GM12873 (cell line): ENCODE measurements at regions not wholly inside any gene's neighbourhood (a gene's known extent, or its start where the extent isn't known, plus 50 kb on each side); places are given as distances from the start of the nearest gene placed in this dataset.

Source experiments
- TF ChIP-seq, protein P1 (sequence below): IDR thresholded peaks from 2 replicates; pipeline ENCODE4 v1.5.1; 2012; ENCODE audit warnings: low read depth, mild to moderate bottlenecking, moderate library complexity, low read length, control low read depth; ENCODE audit not compliant: insufficient read depth; ENCODE audit errors: missing control alignments

DNA sequence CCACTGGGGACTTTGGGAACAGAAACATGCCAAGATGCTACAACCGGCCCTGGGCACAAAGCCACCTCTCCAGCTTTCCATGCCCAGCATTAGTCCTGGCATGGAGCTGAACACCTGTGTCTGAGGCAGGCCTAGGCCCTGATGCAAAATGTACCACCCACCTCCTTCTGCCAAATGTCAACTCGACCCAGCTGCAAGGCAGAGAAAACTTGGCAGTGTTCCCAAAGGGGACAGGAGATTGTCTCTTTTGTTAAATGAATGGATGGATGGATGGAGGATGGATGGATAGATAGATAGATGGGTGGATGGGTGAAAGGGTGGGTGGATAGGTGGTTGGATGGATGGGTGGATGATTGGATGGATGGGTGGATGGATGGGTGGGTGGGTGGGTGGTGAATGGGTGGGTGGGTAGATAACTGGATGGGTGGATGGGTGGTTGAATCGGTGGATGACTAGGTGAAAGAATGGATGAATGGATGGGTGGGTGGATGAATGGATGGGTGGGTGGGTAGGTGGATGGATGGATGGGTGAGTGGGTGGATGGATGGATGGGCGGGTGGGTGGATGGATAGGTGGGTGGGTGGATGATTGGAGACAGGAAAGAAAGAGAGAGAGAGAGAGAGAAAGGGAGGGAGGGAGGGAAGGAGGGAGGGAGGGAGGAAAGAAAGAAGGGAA lies 73.4 kb upstream of the TNRC6C start:
- TF ChIP-seq, protein P1, sequence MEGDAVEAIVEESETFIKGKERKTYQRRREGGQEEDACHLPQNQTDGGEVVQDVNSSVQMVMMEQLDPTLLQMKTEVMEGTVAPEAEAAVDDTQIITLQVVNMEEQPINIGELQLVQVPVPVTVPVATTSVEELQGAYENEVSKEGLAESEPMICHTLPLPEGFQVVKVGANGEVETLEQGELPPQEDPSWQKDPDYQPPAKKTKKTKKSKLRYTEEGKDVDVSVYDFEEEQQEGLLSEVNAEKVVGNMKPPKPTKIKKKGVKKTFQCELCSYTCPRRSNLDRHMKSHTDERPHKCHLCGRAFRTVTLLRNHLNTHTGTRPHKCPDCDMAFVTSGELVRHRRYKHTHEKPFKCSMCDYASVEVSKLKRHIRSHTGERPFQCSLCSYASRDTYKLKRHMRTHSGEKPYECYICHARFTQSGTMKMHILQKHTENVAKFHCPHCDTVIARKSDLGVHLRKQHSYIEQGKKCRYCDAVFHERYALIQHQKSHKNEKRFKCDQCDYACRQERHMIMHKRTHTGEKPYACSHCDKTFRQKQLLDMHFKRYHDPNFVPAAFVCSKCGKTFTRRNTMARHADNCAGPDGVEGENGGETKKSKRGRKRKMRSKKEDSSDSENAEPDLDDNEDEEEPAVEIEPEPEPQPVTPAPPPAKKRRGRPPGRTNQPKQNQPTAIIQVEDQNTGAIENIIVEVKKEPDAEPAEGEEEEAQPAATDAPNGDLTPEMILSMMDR: no peak

DNA sequence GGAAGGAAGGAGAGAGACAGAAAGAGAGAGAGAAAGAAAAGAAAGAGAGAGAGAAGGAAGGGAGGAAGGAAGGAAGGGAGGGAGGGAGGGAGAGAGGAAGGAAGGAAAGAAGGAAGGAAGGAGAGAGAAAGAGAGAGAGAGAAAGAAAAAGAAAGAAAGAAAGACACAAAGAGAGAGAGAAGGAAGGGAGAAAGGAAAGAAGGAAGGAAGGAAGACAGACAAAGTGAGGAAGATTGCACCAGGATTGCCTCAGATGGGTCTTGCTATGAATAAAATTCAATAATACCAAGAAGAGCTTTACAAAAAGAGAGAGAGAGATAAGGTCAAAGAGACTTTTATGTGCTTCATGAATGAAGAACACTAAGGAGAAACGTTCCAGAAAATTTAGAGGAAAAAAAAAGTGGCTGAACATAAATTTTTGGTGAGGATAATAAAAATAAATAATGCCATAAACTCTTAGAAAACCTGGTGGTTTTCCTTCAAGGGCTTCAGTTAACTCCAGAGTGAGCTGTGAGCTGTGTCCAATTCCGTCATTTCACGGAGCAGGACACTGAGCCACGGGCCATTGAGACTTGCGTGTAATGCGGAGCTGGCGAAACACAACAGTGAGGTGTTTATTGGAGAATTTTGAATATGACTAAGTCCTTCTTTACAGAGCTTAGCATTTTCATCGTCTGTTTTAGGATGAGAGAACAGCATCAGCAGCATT lies 72.7 kb upstream of the TNRC6C start:
- TF ChIP-seq, protein P1: no peak

DNA sequence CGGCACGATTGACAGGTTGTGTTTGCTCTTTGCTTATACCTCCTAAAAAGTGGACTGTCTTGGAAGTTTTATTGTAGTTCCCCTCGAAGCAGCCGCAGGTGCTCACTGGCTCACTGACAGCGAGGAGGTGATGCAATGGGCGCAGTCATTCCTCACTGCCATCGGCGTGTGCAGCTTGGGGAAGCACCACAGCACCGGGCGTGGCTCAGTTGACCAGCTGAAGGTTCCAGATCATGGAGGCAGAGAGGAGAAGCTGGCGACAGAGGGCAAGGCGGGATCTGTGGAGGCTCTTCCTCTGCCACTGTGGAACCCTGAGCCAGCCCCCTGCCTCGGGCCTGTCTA lies 72.1 kb upstream of the TNRC6C start:
- TF ChIP-seq, protein P1: no peak

DNA sequence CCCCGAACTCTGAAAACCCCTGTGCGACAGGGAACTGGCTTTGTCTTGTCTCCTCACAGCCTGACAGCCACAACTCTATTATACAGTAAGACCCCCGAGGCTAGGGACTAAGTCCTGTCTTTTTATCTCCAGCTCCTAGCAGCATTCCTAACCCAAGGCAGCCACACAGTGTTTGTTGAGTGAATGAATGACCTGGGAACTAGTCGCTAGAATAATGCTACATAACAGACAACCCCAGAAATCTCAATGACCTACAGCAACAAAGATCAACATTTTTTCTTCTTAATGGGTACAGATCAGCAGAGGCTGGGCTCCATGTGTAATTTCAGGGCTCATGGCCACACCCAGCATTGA lies 71.4 kb upstream of the TNRC6C start:
- TF ChIP-seq, protein P1: no peak

DNA sequence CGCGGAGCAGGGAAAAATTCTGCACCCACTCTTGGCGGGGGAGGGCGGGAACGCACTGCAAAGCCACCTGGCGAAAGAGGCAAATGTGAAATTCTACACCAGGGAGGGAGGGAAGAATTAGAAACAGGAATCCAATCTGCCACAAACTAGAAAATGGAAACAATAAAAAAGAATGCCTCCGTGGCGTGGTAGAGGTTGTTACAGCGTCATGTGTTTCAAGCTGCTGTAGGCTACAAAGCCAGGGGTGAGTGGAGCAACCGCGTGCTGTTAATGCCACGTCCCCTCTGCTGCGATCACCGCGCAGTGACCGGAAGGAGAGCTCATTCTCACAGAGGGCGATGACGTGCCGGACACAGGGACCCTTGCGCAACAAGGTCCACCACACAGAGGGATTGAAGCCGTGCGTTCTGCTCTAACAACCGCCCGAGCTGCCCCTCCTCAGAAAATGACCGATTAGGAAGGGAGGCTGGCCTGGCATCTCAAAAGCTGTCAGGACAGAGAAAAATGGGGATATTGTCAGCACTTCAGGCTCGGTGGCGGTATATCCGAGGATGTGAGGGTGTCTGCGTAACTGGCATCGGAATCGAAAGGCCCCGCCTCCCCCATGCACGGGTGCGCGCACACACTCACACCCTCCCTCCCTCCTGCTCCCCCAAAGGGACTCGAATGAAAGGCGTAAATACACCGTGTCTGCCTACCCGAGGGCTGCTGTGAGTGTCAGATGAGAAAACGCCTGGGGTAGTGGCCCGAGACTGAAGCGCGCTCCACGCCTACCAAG lies 70.8 kb upstream of the TNRC6C start:
- TF ChIP-seq, protein P1: no peak

DNA sequence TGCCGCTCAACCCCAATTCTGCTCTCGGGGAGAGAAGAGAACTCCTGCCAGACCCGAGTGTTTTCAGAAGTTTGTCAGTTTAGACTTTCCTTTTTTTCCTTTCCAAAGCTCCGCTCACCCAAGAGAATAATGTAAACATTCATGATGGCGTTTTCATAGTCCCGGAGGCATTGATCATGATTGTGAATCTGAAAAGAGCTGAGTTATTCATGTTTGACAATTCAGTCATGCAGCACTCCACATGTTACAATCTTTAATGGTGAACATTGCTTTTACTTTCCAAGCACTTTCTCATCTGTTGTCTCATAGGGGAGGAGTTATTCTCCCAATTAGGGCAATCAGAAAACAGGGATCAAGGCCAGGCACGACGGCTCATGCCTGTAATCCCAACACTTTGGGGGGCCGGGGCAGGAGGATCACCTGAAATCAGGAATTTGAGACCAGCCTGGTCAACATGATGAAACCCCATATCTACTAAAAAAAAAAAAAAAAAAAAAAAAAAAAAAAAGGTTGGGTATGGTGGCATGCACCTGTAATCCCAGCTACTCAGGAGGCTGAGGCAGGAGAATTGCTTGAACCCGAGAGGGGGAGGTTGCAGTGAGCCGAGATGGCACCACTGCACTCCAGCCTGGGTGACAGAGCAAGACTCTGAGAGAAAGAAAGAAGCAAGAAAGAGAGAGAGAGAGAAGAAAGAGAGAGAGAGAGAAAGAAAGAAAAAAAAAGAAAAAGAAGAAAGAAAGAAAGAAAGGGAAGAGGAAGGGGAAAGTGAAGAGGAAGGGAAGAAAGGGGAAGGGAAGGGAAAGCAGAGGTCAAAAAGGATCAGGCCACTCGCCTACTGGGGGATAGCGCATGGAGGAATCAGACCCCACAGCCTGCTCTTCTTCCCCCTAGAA lies 70.0 kb upstream of the TNRC6C start:
- TF ChIP-seq, protein P1: no peak

DNA sequence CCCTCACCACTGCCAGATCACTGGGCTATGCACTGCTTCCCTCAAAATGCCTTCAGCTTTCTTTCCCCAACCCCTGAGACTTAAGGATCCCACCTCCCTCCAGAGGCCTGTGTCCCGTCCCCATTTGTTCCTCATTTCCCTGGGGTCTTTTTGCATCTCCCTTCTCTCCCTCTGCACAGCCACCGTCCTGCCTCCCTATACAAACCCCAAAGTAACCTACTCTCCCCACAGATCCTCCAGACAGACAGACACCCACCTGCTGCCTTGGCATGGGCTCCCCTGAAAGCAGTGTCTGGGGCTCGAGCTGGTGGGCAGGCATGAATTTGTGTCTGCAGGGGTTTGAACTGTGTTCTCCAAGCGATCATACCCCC lies 69.4 kb upstream of the TNRC6C start:
- TF ChIP-seq, protein P1: no peak
